LNCaP clone FGC (cell line): ENCODE measurements at regions not wholly inside any gene's neighbourhood (a gene's known extent, or its start where the extent isn't known, plus 50 kb on each side); places are given as distances from the start of the nearest gene placed in this dataset.

Source experiments
- DNase-seq: peaks from one replicate; pipeline ENCODE4 v3.0.0-alpha.2; 2011; ENCODE audit warnings: low read depth
- H3K4me3 ChIP-seq: 2 replicates; pipeline ENCODE4 v1.5.1; 2011; ENCODE audit warnings: mild to moderate bottlenecking, low read depth, low read length, control low read depth
- CTCF ChIP-seq: IDR thresholded peaks from 2 replicates; pipeline ENCODE4 v1.5.1; 2012; ENCODE audit warnings: mild to moderate bottlenecking; ENCODE audit not compliant: control insufficient read depth, insufficient read depth; ENCODE audit errors: extremely low read depth

DNA sequence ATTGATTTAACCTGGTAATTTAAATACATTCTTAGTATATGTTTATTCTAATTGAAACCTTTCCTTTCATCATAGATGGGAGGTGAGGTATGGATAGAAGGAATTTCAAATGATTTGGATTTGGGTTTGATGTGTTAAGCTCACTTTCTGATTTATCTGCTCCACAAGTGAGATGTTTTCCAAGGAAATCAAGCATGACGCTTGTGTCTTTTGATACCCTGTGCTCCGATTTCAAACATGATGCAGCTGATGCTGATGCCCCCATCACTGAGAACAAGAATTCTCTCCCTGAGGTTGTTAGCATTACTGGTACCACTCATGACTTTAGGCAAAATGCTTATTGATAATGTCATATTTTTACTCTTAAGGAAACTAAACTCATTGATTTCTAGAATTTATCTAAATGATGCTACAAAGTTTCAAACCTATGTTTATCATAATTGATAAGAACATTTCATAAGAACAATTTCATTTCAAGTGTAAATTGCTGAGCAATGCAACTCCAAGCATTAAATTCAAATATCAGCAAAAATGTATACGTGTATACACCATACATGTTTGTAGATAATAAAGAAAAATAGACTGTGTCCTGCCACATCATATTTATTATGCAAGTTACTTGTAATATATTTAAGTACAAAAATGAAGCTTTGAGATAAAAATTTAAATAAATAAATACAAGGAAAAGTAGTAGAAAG lies 75.5 kb upstream of the LRIG3 start:
- no peak for TF ChIP-seq CTCF
- no peak for DNase-seq
- no peak overlapping the region for H3K4me3 ChIP-seq

GRCh38 chr12:58988643-58989344 lies 68.5 kb upstream of the LRIG3 start:
- no peak overlapping the region for H3K4me3 ChIP-seq
- no peak for TF ChIP-seq CTCF
- no peak for DNase-seq

GRCh38 chr12:58981961-58982360 lies 61.7 kb upstream of the LRIG3 start:
- DNase-seq = no peak
- no peak overlapping the region for H3K4me3 ChIP-seq
- TF ChIP-seq CTCF = no peak

GRCh38 chr12:58980768-58981167 lies 60.5 kb upstream of the LRIG3 start:
- no peak for DNase-seq
- H3K4me3 ChIP-seq = no peak overlapping the region
- TF ChIP-seq CTCF = no peak

DNA sequence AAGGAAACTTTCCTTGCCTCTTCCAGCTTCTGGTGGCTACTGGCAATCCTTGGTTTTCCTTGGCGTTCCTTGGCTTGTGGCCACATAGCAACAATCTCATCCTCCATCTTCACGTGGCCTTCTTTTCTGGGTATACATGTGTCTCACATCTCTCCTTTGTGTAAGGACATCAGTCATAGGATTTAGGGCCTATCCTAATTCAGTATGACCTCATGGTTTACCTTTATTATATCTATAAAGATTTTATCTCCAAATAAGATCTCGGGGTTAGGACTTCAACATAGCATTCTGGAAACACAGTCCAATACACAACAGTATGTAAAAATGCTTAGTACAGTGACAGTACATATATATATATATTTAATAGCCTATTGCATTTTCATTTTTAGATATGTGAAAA lies 58.4 kb upstream of the LRIG3 start:
- H3K4me3 ChIP-seq = no peak overlapping the region
- peak; percentile 51 for DNase-seq
- no peak for TF ChIP-seq CTCF

DNA sequence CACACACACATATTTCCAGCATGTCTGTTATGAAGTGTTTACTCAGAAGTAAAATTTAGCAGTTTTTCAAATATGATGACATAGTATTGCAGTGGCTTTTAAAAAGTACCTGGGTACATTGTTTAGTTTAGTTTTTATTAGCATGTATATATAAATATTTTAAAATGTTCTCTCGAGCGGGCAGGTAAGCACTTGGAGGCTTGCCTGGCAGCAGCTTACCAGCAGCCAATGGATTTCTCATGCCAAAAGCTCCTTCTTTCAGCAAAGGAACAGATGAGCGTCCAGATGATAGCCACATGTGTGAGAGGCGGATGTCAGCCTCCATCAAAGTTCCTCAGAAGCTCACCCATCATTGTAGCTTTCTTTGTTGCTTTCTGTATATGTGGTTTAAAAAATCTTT lies 57.2 kb upstream of the LRIG3 start:
- peak; percentile 90 for DNase-seq
- no peak overlapping the region for H3K4me3 ChIP-seq
- TF ChIP-seq CTCF = no peak
